ENCODE measurements at regions not wholly inside any gene's neighbourhood (a gene's known extent, or its start where the extent isn't known, plus 50 kb on each side); places are given as distances from the start of the nearest gene placed in this dataset.

DNA sequence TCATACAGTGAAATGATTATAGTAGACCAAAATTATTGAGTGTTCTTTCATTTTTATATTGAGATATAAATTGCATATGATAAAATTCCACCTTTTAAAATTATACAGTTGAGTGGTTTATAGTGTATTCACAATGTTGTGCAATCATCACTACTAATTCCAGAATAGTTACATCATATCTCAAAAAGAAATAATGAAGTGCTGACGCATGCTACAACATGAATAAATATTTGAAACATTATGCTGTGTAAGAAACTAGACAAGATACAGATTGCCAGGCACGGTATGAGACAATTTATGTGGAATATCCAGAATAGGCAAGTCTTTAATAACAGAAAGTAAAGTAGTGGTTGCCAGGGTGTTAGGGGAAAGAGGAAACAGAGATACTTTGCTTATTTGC, 871.7 kb downstream of the FAM133A start:
- H3K4me3 ChIP-seq (ENCODE audit: low read length) = no peak overlapping the region
- H3K27ac ChIP-seq (ENCODE audit: low read length) = no peak overlapping the region
- H3K9me3 ChIP-seq (ENCODE audit: control insufficient read depth, low read depth, low read length) = no peaks in the 10 kb centered on the region
- WGBS (ENCODE audit: insufficient coverage, low lambda C conversion rate) = no CpG with 5 or more reads among the region's 2 CpGs
- H3K36me3 ChIP-seq (ENCODE audit: control insufficient read depth, insufficient read depth, low read length) = no peaks in the 10 kb centered on the region
- H3K4me1 ChIP-seq (ENCODE audit: control insufficient read depth, insufficient read depth, low read length) = no peaks in the 10 kb centered on the region
- H3K27me3 ChIP-seq (ENCODE audit: control insufficient read depth, insufficient read depth, low read length) = no peaks in the 10 kb centered on the region
- DNase-seq = peak in 1 of 2 donors; percentile 4

DNA sequence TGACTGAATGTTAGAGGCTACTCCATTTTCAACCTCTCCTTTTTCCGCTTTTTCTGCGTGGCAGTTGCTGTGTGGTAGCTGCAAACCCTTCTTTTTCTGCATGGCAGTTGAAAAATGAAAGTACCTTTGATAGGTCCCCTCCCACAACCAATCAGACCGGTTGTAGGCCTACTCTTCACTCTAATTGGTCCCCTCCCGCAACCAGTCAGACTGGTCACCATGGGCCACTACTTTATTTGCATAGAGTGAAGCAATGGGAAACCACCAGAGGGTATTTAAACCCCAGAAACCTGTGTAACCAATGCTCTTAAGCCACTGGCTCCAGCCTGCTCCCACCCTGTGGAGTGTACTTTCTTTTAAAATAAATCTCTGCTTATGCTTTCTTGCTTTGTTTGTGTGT, 877.8 kb downstream of the FAM133A start:
- Histone ChIP-seq H3K36me3 (ENCODE audit: control insufficient read depth, insufficient read depth, low read length) (no peaks in the 10 kb centered on the region), H3K9me3 (ENCODE audit: control insufficient read depth, low read depth, low read length) (no peaks in the 10 kb centered on the region), H3K4me1 (ENCODE audit: control insufficient read depth, insufficient read depth, low read length) (no peaks in the 10 kb centered on the region), H3K4me3 (ENCODE audit: low read length) (no peak overlapping the region), H3K27ac (ENCODE audit: low read length) (no peak overlapping the region), H3K27me3 (ENCODE audit: control insufficient read depth, insufficient read depth, low read length) (no peaks in the 10 kb centered on the region)
- DNase-seq = no peak
- no CpG with 5 or more reads among the region's 4 CpGs for WGBS (ENCODE audit: insufficient coverage, low lambda C conversion rate)

DNA sequence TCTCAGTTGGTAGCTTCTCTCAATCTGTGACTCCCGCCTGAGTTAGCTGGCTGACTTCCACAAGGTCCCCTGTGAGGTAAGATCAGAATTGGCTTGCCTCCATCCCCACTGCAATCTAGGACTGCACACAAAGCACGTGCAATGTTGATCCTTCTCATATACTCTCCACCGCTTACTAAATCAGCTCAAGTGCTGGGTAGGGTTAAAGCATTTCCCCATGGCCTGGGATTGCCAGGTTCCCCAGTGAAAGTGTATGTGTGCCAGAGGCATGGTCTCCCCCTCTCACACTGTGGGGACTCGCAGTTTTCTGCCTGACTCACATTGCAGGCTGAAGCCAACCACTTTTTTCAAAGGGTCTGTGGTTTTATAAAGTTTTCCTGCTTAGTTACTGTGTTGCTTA, 886.9 kb downstream of the FAM133A start:
- no peaks in the 10 kb centered on the region for H3K27me3 ChIP-seq (ENCODE audit: control insufficient read depth, insufficient read depth, low read length)
- H3K4me1 ChIP-seq (ENCODE audit: control insufficient read depth, insufficient read depth, low read length) = no peaks in the 10 kb centered on the region
- no CpG with 5 or more reads among the region's 4 CpGs for WGBS (ENCODE audit: insufficient coverage, low lambda C conversion rate)
- H3K27ac ChIP-seq (ENCODE audit: low read length) = no peak overlapping the region
- H3K9me3 ChIP-seq (ENCODE audit: control insufficient read depth, low read depth, low read length) = no peaks in the 10 kb centered on the region
- no peak overlapping the region for H3K4me3 ChIP-seq (ENCODE audit: low read length)
- DNase-seq = no peak
- no peaks in the 10 kb centered on the region for H3K36me3 ChIP-seq (ENCODE audit: control insufficient read depth, insufficient read depth, low read length)

DNA sequence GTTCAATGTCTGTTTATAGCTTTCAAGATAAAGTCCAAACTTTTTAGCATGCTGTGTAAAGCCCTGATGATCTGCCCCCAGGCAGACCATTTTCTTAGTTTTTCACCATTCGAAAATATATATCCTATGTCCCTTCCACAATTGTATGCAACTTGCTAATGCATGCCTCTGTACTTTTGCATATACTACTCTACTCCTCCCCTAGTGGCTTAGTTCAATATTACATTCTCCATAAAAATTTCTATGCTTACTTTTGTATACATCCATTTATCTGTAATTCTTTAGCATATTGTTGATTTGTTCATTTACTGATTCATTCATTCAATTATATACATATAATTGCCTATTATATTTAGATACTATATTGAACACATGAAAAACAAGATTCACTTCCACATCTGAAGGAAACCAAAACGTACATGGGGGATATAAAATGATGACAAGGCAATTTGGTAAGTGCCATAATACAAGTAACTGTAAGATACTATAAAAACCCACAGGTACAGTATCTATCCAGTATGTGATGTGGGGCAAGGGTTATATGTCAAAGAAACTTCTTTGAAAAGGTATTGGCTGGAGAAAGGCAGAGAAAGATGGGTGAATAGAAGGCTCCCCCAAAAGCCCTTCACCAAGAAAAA, 902.5 kb downstream of the FAM133A start:
- H3K4me3 ChIP-seq (ENCODE audit: low read length) = no peak overlapping the region
- no CpG with 5 or more reads among the region's 2 CpGs for WGBS (ENCODE audit: insufficient coverage, low lambda C conversion rate)
- no peaks in the 10 kb centered on the region for H3K9me3 ChIP-seq (ENCODE audit: control insufficient read depth, low read depth, low read length)

DNA sequence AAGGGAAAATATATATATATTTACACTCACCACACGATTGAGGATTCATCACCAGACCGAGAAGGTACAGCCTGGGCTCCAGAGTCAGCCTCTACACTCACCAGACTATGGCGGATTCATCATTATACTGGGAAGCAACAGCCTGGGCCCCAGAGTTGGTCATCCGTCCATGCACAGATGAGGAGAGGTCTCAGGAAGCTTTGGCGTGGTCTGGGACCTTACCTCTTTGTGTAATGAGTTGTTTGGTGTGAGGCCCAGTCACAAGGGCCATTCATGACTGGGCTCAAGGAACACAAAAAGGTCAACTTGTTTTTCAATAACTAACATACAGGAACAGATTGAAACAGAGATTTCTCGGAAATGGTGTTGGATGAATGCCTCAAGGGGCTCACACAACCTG, 926.1 kb downstream of the FAM133A start:
- H3K27ac ChIP-seq (ENCODE audit: low read length) = no peak overlapping the region
- WGBS (ENCODE audit: insufficient coverage, low lambda C conversion rate) = no CpG with 5 or more reads among the region's 6 CpGs

More for the DNA sequence above, 902.5 kb downstream of the FAM133A start:
- Histone ChIP-seq H3K27me3 (ENCODE audit: control insufficient read depth, insufficient read depth, low read length) (no peaks in the 10 kb centered on the region), H3K27ac (ENCODE audit: low read length) (no peak overlapping the region), H3K36me3 (ENCODE audit: control insufficient read depth, insufficient read depth, low read length) (no peaks in the 10 kb centered on the region), H3K4me1 (ENCODE audit: control insufficient read depth, insufficient read depth, low read length) (no peaks in the 10 kb centered on the region)
- no peak for DNase-seq

DNA sequence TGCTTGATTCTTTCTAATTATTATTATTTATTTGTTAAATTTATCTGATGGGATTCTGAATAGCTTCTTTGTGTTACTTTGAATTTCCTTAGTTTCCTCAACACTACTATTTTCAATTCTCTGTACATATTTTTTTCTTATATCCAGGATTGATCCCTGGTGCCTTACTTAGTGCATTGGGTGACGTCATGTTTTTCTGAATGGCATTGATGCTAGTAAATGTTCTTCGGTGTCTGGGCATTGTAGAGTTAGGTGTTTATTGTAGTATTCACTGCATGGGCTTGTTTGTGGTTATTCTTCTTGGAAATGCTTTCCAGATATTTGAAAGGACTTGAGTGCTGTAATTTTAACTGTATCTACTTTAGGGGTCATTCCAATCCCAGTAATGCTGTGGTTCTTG, 938.1 kb downstream of the FAM133A start:
- Histone ChIP-seq H3K4me1 (ENCODE audit: control insufficient read depth, insufficient read depth, low read length) (no peaks in the 10 kb centered on the region), H3K27ac (ENCODE audit: low read length) (no peak overlapping the region), H3K36me3 (ENCODE audit: control insufficient read depth, insufficient read depth, low read length) (no peaks in the 10 kb centered on the region), H3K4me3 (ENCODE audit: low read length) (no peak overlapping the region), H3K9me3 (ENCODE audit: control insufficient read depth, low read depth, low read length) (no peaks in the 10 kb centered on the region), H3K27me3 (ENCODE audit: control insufficient read depth, insufficient read depth, low read length) (no peaks in the 10 kb centered on the region)
- whole genome bisulfite sequencing (ENCODE audit: insufficient coverage, low lambda C conversion rate) = no CpG with 5 or more reads among the region's 2 CpGs
- DNase-seq = no peak

More for the DNA sequence above, 926.1 kb downstream of the FAM133A start:
- DNase-seq = no peak
- Histone ChIP-seq H3K4me1 (ENCODE audit: control insufficient read depth, insufficient read depth, low read length) (no peaks in the 10 kb centered on the region), H3K4me3 (ENCODE audit: low read length) (no peak overlapping the region), H3K27me3 (ENCODE audit: control insufficient read depth, insufficient read depth, low read length) (no peaks in the 10 kb centered on the region), H3K36me3 (ENCODE audit: control insufficient read depth, insufficient read depth, low read length) (no peaks in the 10 kb centered on the region), H3K9me3 (ENCODE audit: control insufficient read depth, low read depth, low read length) (no peaks in the 10 kb centered on the region)

DNA sequence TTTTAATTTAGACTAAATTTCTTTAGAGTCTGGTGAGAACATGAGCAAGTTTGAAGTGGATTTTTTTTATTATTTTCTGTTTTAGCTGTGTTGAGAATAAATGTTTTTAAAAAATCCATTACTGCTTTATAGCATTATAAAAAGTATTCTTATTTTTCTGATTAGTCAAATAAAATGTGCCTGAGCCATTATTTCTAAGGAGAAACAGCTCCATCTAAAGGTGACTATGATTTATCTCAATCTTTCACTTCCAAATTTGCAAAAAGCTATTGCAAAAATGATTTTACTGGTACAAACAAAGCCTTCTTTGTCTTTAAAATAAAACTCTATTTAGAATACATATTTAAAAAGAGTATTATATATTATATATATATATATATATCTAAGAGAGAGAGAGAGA, 959.2 kb downstream of the FAM133A start:
- no peak overlapping the region for H3K4me3 ChIP-seq (ENCODE audit: low read length)
- no peaks in the 10 kb centered on the region for H3K27me3 ChIP-seq (ENCODE audit: control insufficient read depth, insufficient read depth, low read length)
- no peak for DNase-seq
- H3K4me1 ChIP-seq (ENCODE audit: control insufficient read depth, insufficient read depth, low read length) = no peaks in the 10 kb centered on the region
- no peaks in the 10 kb centered on the region for H3K36me3 ChIP-seq (ENCODE audit: control insufficient read depth, insufficient read depth, low read length)
- H3K27ac ChIP-seq (ENCODE audit: low read length) = no peak overlapping the region
- H3K9me3 ChIP-seq (ENCODE audit: control insufficient read depth, low read depth, low read length) = no peaks in the 10 kb centered on the region

DNA sequence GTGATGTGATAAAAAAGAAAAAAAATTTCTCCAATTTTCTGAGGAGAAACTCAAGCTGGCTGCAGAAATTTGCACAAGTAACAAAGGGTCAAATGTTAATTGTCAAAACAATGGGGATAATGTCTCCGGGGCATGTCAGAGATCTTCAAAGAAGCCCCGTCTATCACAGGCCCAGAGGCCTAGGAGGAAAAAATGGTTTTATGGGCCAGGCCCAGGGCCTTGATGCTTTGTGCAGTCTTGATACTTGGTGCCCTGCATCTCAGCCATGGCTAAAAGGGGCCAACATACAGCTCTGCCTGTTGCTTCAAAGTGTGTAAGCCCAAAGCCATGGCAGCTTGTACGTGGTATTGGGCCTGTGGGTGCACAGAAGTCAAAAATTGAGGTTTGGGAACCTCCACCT, 961.0 kb downstream of the FAM133A start:
- H3K4me3 ChIP-seq (ENCODE audit: low read length) = no peak overlapping the region
- H3K27me3 ChIP-seq (ENCODE audit: control insufficient read depth, insufficient read depth, low read length) = no peaks in the 10 kb centered on the region
- no peak for DNase-seq
- H3K4me1 ChIP-seq (ENCODE audit: control insufficient read depth, insufficient read depth, low read length) = no peaks in the 10 kb centered on the region
- WGBS (ENCODE audit: insufficient coverage, low lambda C conversion rate) = no CpG with 5 or more reads among the region's 3 CpGs
- H3K27ac ChIP-seq (ENCODE audit: low read length) = no peak overlapping the region
- H3K9me3 ChIP-seq (ENCODE audit: control insufficient read depth, low read depth, low read length) = no peaks in the 10 kb centered on the region
- no peaks in the 10 kb centered on the region for H3K36me3 ChIP-seq (ENCODE audit: control insufficient read depth, insufficient read depth, low read length)

DNA sequence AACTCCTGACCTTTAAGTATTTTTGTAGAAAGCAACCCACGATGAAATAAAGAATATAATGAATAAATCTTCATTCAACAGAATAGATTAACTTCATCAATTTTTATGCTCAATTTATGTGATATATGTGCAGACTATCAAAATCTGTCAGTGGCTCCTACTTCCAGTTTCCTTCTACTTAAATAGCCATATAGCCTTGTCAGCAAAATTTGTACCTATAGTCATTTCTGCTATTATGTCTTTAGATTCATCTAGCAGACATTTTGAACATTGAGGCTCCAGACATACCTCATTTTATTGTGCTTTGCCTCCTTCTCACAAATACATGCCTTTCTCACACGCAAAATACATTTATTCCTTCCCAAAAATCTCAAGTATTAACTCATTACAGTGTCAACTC, 971.7 kb downstream of the FAM133A start:
- Histone ChIP-seq H3K36me3 (ENCODE audit: control insufficient read depth, insufficient read depth, low read length) (no peaks in the 10 kb centered on the region), H3K4me3 (ENCODE audit: low read length) (no peak overlapping the region), H3K9me3 (ENCODE audit: control insufficient read depth, low read depth, low read length) (no peaks in the 10 kb centered on the region), H3K4me1 (ENCODE audit: control insufficient read depth, insufficient read depth, low read length) (no peaks in the 10 kb centered on the region), H3K27me3 (ENCODE audit: control insufficient read depth, insufficient read depth, low read length) (no peaks in the 10 kb centered on the region), H3K27ac (ENCODE audit: low read length) (no peak overlapping the region)
- no peak for DNase-seq
- no CpG with 5 or more reads among the region's 2 CpGs for WGBS (ENCODE audit: insufficient coverage, low lambda C conversion rate)

DNA sequence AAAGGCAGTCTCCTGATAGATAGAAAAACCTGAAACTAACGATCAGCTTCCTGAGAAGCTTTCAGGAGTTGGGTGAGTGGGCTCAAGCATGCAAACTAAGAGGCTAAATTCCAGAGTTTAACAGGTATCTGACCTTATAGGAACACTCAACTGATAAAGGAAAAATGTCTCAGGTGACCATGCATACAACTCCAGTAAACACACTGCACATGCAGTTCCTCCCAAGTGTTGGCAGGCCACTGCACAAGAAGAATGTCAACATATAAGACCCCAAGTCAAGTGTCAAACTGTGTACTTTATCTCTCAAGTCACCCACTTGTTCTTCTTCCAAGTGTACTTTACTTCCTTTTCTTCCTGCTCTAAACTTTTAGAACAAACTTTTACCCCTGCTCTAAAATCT, 981.2 kb downstream of the FAM133A start:
- Histone ChIP-seq H3K27me3 (ENCODE audit: control insufficient read depth, insufficient read depth, low read length) (no peaks in the 10 kb centered on the region), H3K4me3 (ENCODE audit: low read length) (no peak overlapping the region), H3K9me3 (ENCODE audit: control insufficient read depth, low read depth, low read length) (no peaks in the 10 kb centered on the region), H3K27ac (ENCODE audit: low read length) (peak overlapping the region; percentile 42), H3K4me1 (ENCODE audit: control insufficient read depth, insufficient read depth, low read length) (no peaks in the 10 kb centered on the region), H3K36me3 (ENCODE audit: control insufficient read depth, insufficient read depth, low read length) (no peaks in the 10 kb centered on the region)
- WGBS (ENCODE audit: insufficient coverage, low lambda C conversion rate) = no CpG with 5 or more reads among the region's 1 CpG
- peak in 1 of 2 donors; percentile 20 for DNase-seq

DNA sequence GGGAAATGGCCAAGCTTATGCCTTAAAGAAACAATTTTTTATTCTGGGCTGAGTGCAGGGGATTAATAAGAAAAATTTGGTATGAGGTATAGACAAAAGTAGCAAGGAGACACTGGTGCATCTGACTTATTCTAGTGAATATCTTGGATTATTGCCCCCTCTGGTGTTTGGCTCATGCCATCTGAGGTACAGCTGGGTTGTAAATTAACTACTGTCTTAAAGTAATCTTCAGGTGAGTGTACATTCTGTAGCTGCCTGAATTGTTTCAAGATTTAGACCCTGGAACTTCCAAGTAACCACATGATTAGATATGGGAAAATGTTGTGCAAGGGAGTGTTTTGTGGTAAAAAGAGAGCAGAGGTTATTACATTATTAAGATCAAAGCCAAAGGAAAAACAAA, 988.7 kb downstream of the FAM133A start:
- peak; percentile 47 to 70 for DNase-seq
- H3K27me3 ChIP-seq (ENCODE audit: control insufficient read depth, insufficient read depth, low read length) = no peaks in the 10 kb centered on the region
- no peak overlapping the region for H3K4me3 ChIP-seq (ENCODE audit: low read length)
- no peaks in the 10 kb centered on the region for H3K4me1 ChIP-seq (ENCODE audit: control insufficient read depth, insufficient read depth, low read length)
- no peak overlapping the region for H3K27ac ChIP-seq (ENCODE audit: low read length)
- H3K9me3 ChIP-seq (ENCODE audit: control insufficient read depth, low read depth, low read length) = no peaks in the 10 kb centered on the region
- H3K36me3 ChIP-seq (ENCODE audit: control insufficient read depth, insufficient read depth, low read length) = no peaks in the 10 kb centered on the region
